Activated naive CD4-positive, alpha-beta T cell treated with anti-CD3 and anti-CD28 coated beads, Interleukin-2, amount 50 U/mL, for 24 hours (primary cell): ENCODE measurements at regions not wholly inside any gene's neighbourhood (a gene's known extent, or its start where the extent isn't known, plus 50 kb on each side); places are given as distances from the start of the nearest gene placed in this dataset.

Experiments
- H3K27ac Mint-ChIP-seq: one replicate; pipeline ENCODE4 v1.8.0; 2021; ENCODE audit warnings: mild to moderate bottlenecking, mixed read lengths
- H3K27me3 Mint-ChIP-seq: one replicate; pipeline ENCODE4 v1.8.0; 2021; ENCODE audit warnings: mixed read lengths
- H3K36me3 Mint-ChIP-seq: one replicate; pipeline ENCODE4 v1.8.0; 2021; ENCODE audit warnings: mixed read lengths
- H3K4me1 Mint-ChIP-seq: one replicate; pipeline ENCODE4 v1.8.0; 2021; ENCODE audit warnings: mixed read lengths
- H3K4me3 Mint-ChIP-seq: one replicate; pipeline ENCODE4 v1.8.0; 2021; ENCODE audit warnings: mild to moderate bottlenecking, mixed read lengths
- H3K9me3 Mint-ChIP-seq: one replicate; pipeline ENCODE4 v1.8.0; 2021; ENCODE audit warnings: mixed read lengths

- no peaks in the 10 kb centered on the region for H3K36me3 Mint-ChIP-seq
- no peak overlapping the region for H3K4me3 Mint-ChIP-seq
- no peaks in the 10 kb centered on the region for H3K4me1 Mint-ChIP-seq
- peaks cover 5% of the 10 kb centered on the region for H3K9me3 Mint-ChIP-seq
- H3K27me3 Mint-ChIP-seq = no peaks in the 10 kb centered on the region
- no peak overlapping the region for H3K27ac Mint-ChIP-seq
Observed at GRCh38 chr17:53090770-53091169, 732.0 kb upstream of the KIF2B start.

GRCh38 chr17:53088481-53088880, 734.2 kb upstream of the KIF2B start:
- H3K27me3 Mint-ChIP-seq = no peaks in the 10 kb centered on the region
- no peak overlapping the region for H3K4me3 Mint-ChIP-seq
- no peaks in the 10 kb centered on the region for H3K36me3 Mint-ChIP-seq
- H3K9me3 Mint-ChIP-seq = peaks cover 5% of the 10 kb centered on the region
- H3K27ac Mint-ChIP-seq = no peak overlapping the region
- H3K4me1 Mint-ChIP-seq = no peaks in the 10 kb centered on the region

- Mint-ChIP-seq H3K27ac (no peak overlapping the region), H3K4me3 (no peak overlapping the region), H3K36me3 (no peaks in the 10 kb centered on the region), H3K27me3 (no peaks in the 10 kb centered on the region), H3K4me1 (no peaks in the 10 kb centered on the region), H3K9me3 (peaks cover 5% of the 10 kb centered on the region)
Observed at GRCh38 chr17:53061446-53061845, 761.3 kb upstream of the KIF2B start.

- H3K36me3 Mint-ChIP-seq = no peaks in the 10 kb centered on the region
- H3K27me3 Mint-ChIP-seq = no peaks in the 10 kb centered on the region
- H3K9me3 Mint-ChIP-seq = peaks cover 9% of the 10 kb centered on the region
- no peak overlapping the region for H3K4me3 Mint-ChIP-seq
- no peak overlapping the region for H3K27ac Mint-ChIP-seq
- H3K4me1 Mint-ChIP-seq = no peaks in the 10 kb centered on the region
Observed at GRCh38 chr17:53058031-53058430, 764.7 kb upstream of the KIF2B start.

GRCh38 chr17:53046781-53047180, 775.9 kb upstream of the KIF2B start:
- Mint-ChIP-seq H3K4me3 (no peak overlapping the region), H3K36me3 (no peaks in the 10 kb centered on the region), H3K9me3 (peaks cover 4% of the 10 kb centered on the region), H3K27me3 (no peaks in the 10 kb centered on the region), H3K27ac (no peak overlapping the region), H3K4me1 (no peaks in the 10 kb centered on the region)

- H3K4me3 Mint-ChIP-seq = no peak overlapping the region
- no peaks in the 10 kb centered on the region for H3K4me1 Mint-ChIP-seq
- H3K27me3 Mint-ChIP-seq = no peaks in the 10 kb centered on the region
- no peaks in the 10 kb centered on the region for H3K36me3 Mint-ChIP-seq
- peaks cover 13% of the 10 kb centered on the region for H3K9me3 Mint-ChIP-seq
- no peak overlapping the region for H3K27ac Mint-ChIP-seq
Observed at GRCh38 chr17:53039981-53040380, 782.7 kb upstream of the KIF2B start.

GRCh38 chr17:53033297-53033696, 789.4 kb upstream of the KIF2B start:
- peaks cover 15% of the 10 kb centered on the region for H3K9me3 Mint-ChIP-seq
- no peaks in the 10 kb centered on the region for H3K27me3 Mint-ChIP-seq
- H3K4me1 Mint-ChIP-seq = no peaks in the 10 kb centered on the region
- no peaks in the 10 kb centered on the region for H3K36me3 Mint-ChIP-seq
- H3K27ac Mint-ChIP-seq = no peak overlapping the region
- no peak overlapping the region for H3K4me3 Mint-ChIP-seq

- no peaks in the 10 kb centered on the region for H3K4me1 Mint-ChIP-seq
- H3K4me3 Mint-ChIP-seq = no peak overlapping the region
- H3K27ac Mint-ChIP-seq = no peak overlapping the region
- peaks cover 19% of the 10 kb centered on the region for H3K9me3 Mint-ChIP-seq
- no peaks in the 10 kb centered on the region for H3K36me3 Mint-ChIP-seq
- H3K27me3 Mint-ChIP-seq = no peaks in the 10 kb centered on the region
Observed at GRCh38 chr17:53032861-53033271, 789.9 kb upstream of the KIF2B start.

- no peaks in the 10 kb centered on the region for H3K4me1 Mint-ChIP-seq
- no peak overlapping the region for H3K4me3 Mint-ChIP-seq
- no peaks in the 10 kb centered on the region for H3K36me3 Mint-ChIP-seq
- H3K9me3 Mint-ChIP-seq = peaks cover 11% of the 10 kb centered on the region
- no peaks in the 10 kb centered on the region for H3K27me3 Mint-ChIP-seq
- no peak overlapping the region for H3K27ac Mint-ChIP-seq
Observed at GRCh38 chr17:53017227-53017626, 805.5 kb upstream of the KIF2B start.

GRCh38 chr17:53016085-53016484, 806.6 kb upstream of the KIF2B start:
- Mint-ChIP-seq H3K27me3 (no peaks in the 10 kb centered on the region), H3K36me3 (no peaks in the 10 kb centered on the region), H3K27ac (no peak overlapping the region), H3K4me1 (no peaks in the 10 kb centered on the region), H3K9me3 (peaks cover 6% of the 10 kb centered on the region), H3K4me3 (no peak overlapping the region)

- no peaks in the 10 kb centered on the region for H3K4me1 Mint-ChIP-seq
- no peaks in the 10 kb centered on the region for H3K36me3 Mint-ChIP-seq
- no peak overlapping the region for H3K4me3 Mint-ChIP-seq
- no peak overlapping the region for H3K27ac Mint-ChIP-seq
- H3K9me3 Mint-ChIP-seq = no peaks in the 10 kb centered on the region
- H3K27me3 Mint-ChIP-seq = no peaks in the 10 kb centered on the region
Observed at GRCh38 chr17:53012364-53012763, 810.4 kb upstream of the KIF2B start.

- Mint-ChIP-seq H3K36me3 (no peaks in the 10 kb centered on the region), H3K27me3 (no peaks in the 10 kb centered on the region), H3K9me3 (peaks cover 4% of the 10 kb centered on the region), H3K4me3 (no peak overlapping the region), H3K4me1 (no peaks in the 10 kb centered on the region), H3K27ac (no peak overlapping the region)
Observed at GRCh38 chr17:53006006-53006405, 816.7 kb upstream of the KIF2B start.

- no peaks in the 10 kb centered on the region for H3K36me3 Mint-ChIP-seq
- H3K4me1 Mint-ChIP-seq = no peaks in the 10 kb centered on the region
- H3K4me3 Mint-ChIP-seq = no peak overlapping the region
- H3K9me3 Mint-ChIP-seq = peaks cover 9% of the 10 kb centered on the region
- H3K27me3 Mint-ChIP-seq = no peaks in the 10 kb centered on the region
- H3K27ac Mint-ChIP-seq = no peak overlapping the region
Observed at GRCh38 chr17:53004902-53005301, 817.8 kb upstream of the KIF2B start.

GRCh38 chr17:52995881-52996280, 826.8 kb upstream of the KIF2B start:
- Mint-ChIP-seq H3K9me3 (peaks cover 11% of the 10 kb centered on the region), H3K27ac (no peak overlapping the region), H3K4me1 (no peaks in the 10 kb centered on the region), H3K4me3 (no peak overlapping the region), H3K36me3 (no peaks in the 10 kb centered on the region), H3K27me3 (no peaks in the 10 kb centered on the region)

- Mint-ChIP-seq H3K4me3 (no peak overlapping the region), H3K9me3 (peaks cover 6% of the 10 kb centered on the region), H3K4me1 (no peaks in the 10 kb centered on the region), H3K36me3 (no peaks in the 10 kb centered on the region), H3K27ac (no peak overlapping the region), H3K27me3 (no peaks in the 10 kb centered on the region)
Observed at GRCh38 chr17:52995147-52995546, 827.6 kb upstream of the KIF2B start.

GRCh38 chr17:52986056-52986662, 827.6 kb upstream of the CA10 start:
- Mint-ChIP-seq H3K27me3 (no peaks in the 10 kb centered on the region), H3K9me3 (peaks cover 8% of the 10 kb centered on the region), H3K4me1 (no peaks in the 10 kb centered on the region)

GRCh38 chr17:52982331-52982730, 823.8 kb upstream of the CA10 start:
- no peaks in the 10 kb centered on the region for H3K27me3 Mint-ChIP-seq
- no peaks in the 10 kb centered on the region for H3K4me1 Mint-ChIP-seq

More at GRCh38 chr17:52986056-52986662, 827.6 kb upstream of the CA10 start:
- H3K27ac Mint-ChIP-seq = no peak overlapping the region
- H3K4me3 Mint-ChIP-seq = no peak overlapping the region
- no peaks in the 10 kb centered on the region for H3K36me3 Mint-ChIP-seq

More at GRCh38 chr17:52982331-52982730, 823.8 kb upstream of the CA10 start:
- Mint-ChIP-seq H3K9me3 (peaks cover 3% of the 10 kb centered on the region), H3K36me3 (no peaks in the 10 kb centered on the region), H3K4me3 (no peak overlapping the region), H3K27ac (no peak overlapping the region)
